Mucosa of stomach (tissue), 1 donor: ENCODE measurements at regions not wholly inside any gene's neighbourhood (a gene's known extent, or its start where the extent isn't known, plus 50 kb on each side); places are given as distances from the start of the nearest gene placed in this dataset.

Source experiments
- H3K27me3 ChIP-seq: one replicate; pipeline ENCODE4 v1.7.0; 2013; ENCODE audit warnings: mild to moderate bottlenecking, low read length; ENCODE audit not compliant: control insufficient read depth, insufficient read depth
- H3K36me3 ChIP-seq: one replicate; pipeline ENCODE4 v1.7.0; 2013; ENCODE audit warnings: low read length; ENCODE audit not compliant: control insufficient read depth, insufficient read depth
- H3K4me1 ChIP-seq: one replicate; pipeline ENCODE4 v1.7.0; 2013; ENCODE audit warnings: mild to moderate bottlenecking, low read length; ENCODE audit not compliant: control insufficient read depth, insufficient read depth
- H3K4me3 ChIP-seq: one replicate; pipeline ENCODE4 v1.7.0; 2013; ENCODE audit warnings: low read length
- H3K9ac ChIP-seq: one replicate; pipeline ENCODE4 v1.7.0; 2013; ENCODE audit warnings: mild to moderate bottlenecking, low read length, moderate library complexity
- H3K9me3 ChIP-seq: one replicate; pipeline ENCODE4 v1.7.0; 2013; ENCODE audit warnings: mild to moderate bottlenecking, low read length, moderate library complexity; ENCODE audit not compliant: control insufficient read depth
- donor health status: Pancreatic carcinoma.

DNA sequence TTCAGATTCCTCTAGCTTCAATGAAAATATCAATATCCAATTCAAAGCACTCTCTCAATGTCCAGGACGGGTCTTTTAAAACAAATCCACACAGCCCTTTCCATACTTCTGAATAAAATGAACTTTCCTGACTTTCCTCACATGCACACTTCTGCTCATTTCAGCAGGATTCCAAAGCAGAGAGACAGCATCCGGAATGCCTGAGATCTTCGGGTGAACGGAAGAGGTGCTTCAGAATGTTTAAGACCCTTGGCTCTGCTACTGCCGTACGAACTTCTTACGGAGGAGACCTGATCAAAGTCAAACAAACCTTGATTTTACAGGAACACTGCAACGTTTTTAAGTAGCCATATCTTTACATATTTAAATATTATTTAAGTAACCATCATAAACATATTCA is 245.7 kb downstream of the PTBP2 start:
- Histone ChIP-seq H3K36me3 (no peaks in the 10 kb centered on the region), H3K27me3 (no peaks in the 10 kb centered on the region), H3K9ac (no peak overlapping the region), H3K4me1 (no peaks in the 10 kb centered on the region), H3K4me3 (no peak overlapping the region), H3K9me3 (no peaks in the 10 kb centered on the region)

GRCh38 chr1:96968541-96968940 is 247.0 kb downstream of the PTBP2 start:
- no peak overlapping the region for H3K9ac ChIP-seq

DNA sequence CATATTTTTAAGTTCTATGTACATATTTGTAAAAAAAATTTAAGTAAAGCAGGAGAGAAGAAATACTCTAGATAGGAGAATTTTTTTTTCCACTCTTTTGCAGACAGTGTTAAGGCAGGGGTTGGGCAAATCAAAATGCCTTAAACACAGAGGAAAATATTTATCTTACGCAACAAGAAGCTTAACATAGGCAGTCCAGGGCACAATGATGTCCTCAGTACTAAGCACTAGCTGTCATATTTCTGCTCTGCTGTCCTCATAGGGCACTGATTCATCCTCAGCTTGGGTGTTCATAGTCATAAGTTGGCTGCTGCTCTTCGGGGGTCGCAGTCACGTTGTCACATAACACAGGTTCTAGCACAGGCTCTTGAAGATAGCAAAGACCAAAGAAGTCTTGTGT is 247.4 kb downstream of the PTBP2 start:
- Histone ChIP-seq H3K4me3 (no peak overlapping the region), H3K9ac (no peak overlapping the region), H3K4me1 (no peaks in the 10 kb centered on the region), H3K27me3 (no peaks in the 10 kb centered on the region), H3K36me3 (no peaks in the 10 kb centered on the region), H3K9me3 (no peaks in the 10 kb centered on the region)

More at GRCh38 chr1:96968541-96968940, 247.0 kb downstream of the PTBP2 start:
- no peaks in the 10 kb centered on the region for H3K9me3 ChIP-seq
- H3K27me3 ChIP-seq: no peaks in the 10 kb centered on the region
- H3K4me1 ChIP-seq: no peaks in the 10 kb centered on the region
- H3K36me3 ChIP-seq: no peaks in the 10 kb centered on the region
- no peak overlapping the region for H3K4me3 ChIP-seq

- no peaks in the 10 kb centered on the region for H3K27me3 ChIP-seq
Observed at GRCh38 chr1:96969656-96970163, 248.1 kb downstream of the PTBP2 start.

GRCh38 chr1:96971439-96971838 is 249.9 kb downstream of the PTBP2 start:
- no peaks in the 10 kb centered on the region for H3K36me3 ChIP-seq
- H3K27me3 ChIP-seq: no peaks in the 10 kb centered on the region
- H3K9ac ChIP-seq: no peak overlapping the region
- H3K4me3 ChIP-seq: no peak overlapping the region
- H3K9me3 ChIP-seq: no peaks in the 10 kb centered on the region
- no peaks in the 10 kb centered on the region for H3K4me1 ChIP-seq

More at GRCh38 chr1:96969656-96970163, 248.1 kb downstream of the PTBP2 start:
- H3K4me1 ChIP-seq: no peaks in the 10 kb centered on the region
- H3K4me3 ChIP-seq: no peak overlapping the region
- no peaks in the 10 kb centered on the region for H3K9me3 ChIP-seq
- H3K36me3 ChIP-seq: no peaks in the 10 kb centered on the region
- H3K9ac ChIP-seq: no peak overlapping the region

- no peak overlapping the region for H3K4me3 ChIP-seq
- no peaks in the 10 kb centered on the region for H3K36me3 ChIP-seq
- no peaks in the 10 kb centered on the region for H3K27me3 ChIP-seq
- H3K9ac ChIP-seq: no peak overlapping the region
- H3K4me1 ChIP-seq: no peaks in the 10 kb centered on the region
- H3K9me3 ChIP-seq: no peaks in the 10 kb centered on the region
Observed at GRCh38 chr1:96971849-96972602, 250.4 kb downstream of the PTBP2 start.

- no peaks in the 10 kb centered on the region for H3K27me3 ChIP-seq
- no peaks in the 10 kb centered on the region for H3K36me3 ChIP-seq
- no peaks in the 10 kb centered on the region for H3K9me3 ChIP-seq
- H3K4me1 ChIP-seq: no peaks in the 10 kb centered on the region
- no peak overlapping the region for H3K9ac ChIP-seq
- no peak overlapping the region for H3K4me3 ChIP-seq
Observed at GRCh38 chr1:96973605-96974004, 252.0 kb downstream of the PTBP2 start.

DNA sequence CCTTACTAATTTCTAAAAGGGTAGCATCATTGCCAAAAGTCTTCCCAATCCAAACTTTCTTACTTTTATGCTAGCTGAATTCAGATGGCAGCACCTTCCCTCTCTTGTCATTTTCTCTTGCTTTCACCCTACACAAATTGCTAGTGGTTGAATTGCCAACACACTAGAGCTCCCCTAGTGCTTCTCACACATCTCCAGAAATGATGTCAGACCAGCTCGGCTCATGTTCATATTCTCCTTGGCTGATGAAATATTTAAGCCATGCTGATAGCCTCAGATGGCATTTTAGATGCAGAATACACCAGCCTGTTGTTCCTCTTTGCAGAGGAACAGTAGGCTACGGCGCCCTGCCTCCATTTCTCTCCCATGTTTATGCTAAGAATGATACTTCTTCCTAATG is 256.9 kb downstream of the PTBP2 start:
- H3K27me3 ChIP-seq: no peaks in the 10 kb centered on the region
- H3K9ac ChIP-seq: no peak overlapping the region
- no peaks in the 10 kb centered on the region for H3K9me3 ChIP-seq
- H3K4me3 ChIP-seq: no peak overlapping the region
- H3K36me3 ChIP-seq: no peaks in the 10 kb centered on the region
- H3K4me1 ChIP-seq: no peaks in the 10 kb centered on the region

DNA sequence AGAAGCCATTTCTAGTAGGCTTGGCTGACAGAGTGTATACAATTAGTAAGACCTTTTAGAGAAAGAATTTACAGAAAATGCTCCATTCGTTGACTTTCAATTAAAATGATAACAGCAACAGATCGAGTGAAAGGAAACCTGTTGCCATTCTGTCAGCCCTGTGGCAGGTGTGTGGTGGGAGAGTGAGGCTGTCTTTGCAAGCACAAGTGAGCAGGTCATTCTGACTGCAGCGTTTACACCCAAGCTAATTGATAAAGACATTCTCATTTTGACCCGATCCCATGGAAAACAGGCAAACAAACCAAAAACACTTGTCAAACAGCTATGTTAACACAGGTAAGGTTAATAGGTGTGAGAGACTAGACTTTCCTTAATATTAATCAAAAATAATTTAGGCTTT is 257.3 kb downstream of the PTBP2 start:
- no peaks in the 10 kb centered on the region for H3K27me3 ChIP-seq
- H3K4me1 ChIP-seq: no peaks in the 10 kb centered on the region
- H3K4me3 ChIP-seq: no peak overlapping the region
- no peak overlapping the region for H3K9ac ChIP-seq
- H3K9me3 ChIP-seq: no peaks in the 10 kb centered on the region
- no peaks in the 10 kb centered on the region for H3K36me3 ChIP-seq

- Histone ChIP-seq H3K4me3 (no peak overlapping the region), H3K36me3 (no peaks in the 10 kb centered on the region), H3K9ac (no peak overlapping the region), H3K27me3 (no peaks in the 10 kb centered on the region), H3K4me1 (no peaks in the 10 kb centered on the region), H3K9me3 (no peaks in the 10 kb centered on the region)
Observed at GRCh38 chr1:96979304-96980268, 258.0 kb downstream of the PTBP2 start.

- no peaks in the 10 kb centered on the region for H3K27me3 ChIP-seq
- no peak overlapping the region for H3K9ac ChIP-seq
- no peaks in the 10 kb centered on the region for H3K36me3 ChIP-seq
- H3K4me1 ChIP-seq: no peaks in the 10 kb centered on the region
- no peak overlapping the region for H3K4me3 ChIP-seq
- no peaks in the 10 kb centered on the region for H3K9me3 ChIP-seq
Observed at GRCh38 chr1:96980448-96980847, 258.9 kb downstream of the PTBP2 start.

DNA sequence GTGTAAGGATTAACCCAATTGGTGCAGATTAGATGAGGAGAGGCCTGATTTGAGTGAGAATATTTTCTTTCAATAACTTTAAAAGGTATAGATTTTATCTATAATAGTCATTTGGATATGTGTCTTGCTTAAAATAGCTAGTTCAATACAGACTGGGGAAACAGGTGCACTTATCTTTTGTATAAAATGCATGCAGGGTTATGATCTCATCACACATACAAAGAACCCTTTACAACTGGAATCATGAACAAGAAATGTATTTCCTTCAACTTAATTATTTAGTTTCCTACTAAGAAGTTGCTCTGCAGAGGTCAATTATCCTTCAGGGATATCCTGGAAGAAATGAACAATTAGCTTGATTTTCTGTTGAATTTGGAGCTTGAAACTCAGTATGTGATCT is 259.6 kb downstream of the PTBP2 start:
- Histone ChIP-seq H3K36me3 (no peaks in the 10 kb centered on the region), H3K9me3 (no peaks in the 10 kb centered on the region), H3K4me1 (no peaks in the 10 kb centered on the region), H3K4me3 (no peak overlapping the region), H3K9ac (no peak overlapping the region), H3K27me3 (no peaks in the 10 kb centered on the region)
